ENCODE measurements at regions not wholly inside any gene's neighbourhood (a gene's known extent, or its start where the extent isn't known, plus 50 kb on each side); places are given as distances from the start of the nearest gene placed in this dataset.

DNA sequence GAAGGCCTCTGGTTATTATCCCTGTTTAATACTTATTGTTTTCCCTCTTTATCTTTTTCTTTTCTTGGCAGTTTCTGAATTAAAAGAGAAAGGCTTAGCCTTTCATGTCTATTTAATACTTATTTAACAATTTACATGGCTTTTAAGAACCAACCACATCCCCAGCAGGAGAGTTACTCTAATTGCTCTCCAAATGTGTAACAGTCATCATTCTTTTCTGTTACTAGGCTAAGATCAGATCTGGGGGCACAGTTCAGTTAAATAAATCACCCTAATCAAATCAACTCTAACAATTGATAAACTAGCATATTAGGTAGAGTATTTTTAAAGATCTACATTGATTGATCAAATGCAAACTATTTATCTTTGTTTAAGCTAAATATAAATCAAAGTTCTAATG is 54.1 kb upstream of the NT5E start:
- TF ChIP-seq, protein P1, sequence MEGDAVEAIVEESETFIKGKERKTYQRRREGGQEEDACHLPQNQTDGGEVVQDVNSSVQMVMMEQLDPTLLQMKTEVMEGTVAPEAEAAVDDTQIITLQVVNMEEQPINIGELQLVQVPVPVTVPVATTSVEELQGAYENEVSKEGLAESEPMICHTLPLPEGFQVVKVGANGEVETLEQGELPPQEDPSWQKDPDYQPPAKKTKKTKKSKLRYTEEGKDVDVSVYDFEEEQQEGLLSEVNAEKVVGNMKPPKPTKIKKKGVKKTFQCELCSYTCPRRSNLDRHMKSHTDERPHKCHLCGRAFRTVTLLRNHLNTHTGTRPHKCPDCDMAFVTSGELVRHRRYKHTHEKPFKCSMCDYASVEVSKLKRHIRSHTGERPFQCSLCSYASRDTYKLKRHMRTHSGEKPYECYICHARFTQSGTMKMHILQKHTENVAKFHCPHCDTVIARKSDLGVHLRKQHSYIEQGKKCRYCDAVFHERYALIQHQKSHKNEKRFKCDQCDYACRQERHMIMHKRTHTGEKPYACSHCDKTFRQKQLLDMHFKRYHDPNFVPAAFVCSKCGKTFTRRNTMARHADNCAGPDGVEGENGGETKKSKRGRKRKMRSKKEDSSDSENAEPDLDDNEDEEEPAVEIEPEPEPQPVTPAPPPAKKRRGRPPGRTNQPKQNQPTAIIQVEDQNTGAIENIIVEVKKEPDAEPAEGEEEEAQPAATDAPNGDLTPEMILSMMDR (IDR thresholded peaks at IDR 0.05; ENCODE audit: low read length) = no peak
- TF ChIP-seq EZH2 (IDR thresholded peaks at IDR 0.05; ENCODE audit: borderline replicate concordance, low read length) = no peak
